ENCODE measurements at regions not wholly inside any gene's neighbourhood (a gene's known extent, or its start where the extent isn't known, plus 50 kb on each side); places are given as distances from the start of the nearest gene placed in this dataset.

DNA sequence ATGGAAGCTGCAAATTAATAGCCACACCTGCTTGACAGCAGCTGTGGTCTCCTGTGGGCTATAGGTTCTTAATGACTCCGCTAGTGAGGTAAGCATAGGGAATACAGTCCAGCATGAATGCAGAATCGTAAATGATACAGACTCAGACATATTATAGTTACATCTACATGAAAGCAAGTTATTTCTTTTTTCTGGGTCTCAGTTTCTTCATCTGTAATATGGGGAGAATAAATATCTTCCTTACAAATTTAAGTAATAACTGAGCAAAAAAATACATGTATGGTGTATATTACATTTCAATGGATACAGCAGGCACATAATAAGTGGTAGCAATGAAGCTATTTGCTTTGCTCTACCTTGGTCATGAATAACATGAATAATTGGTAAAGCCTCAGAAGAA is 245.9 kb upstream of the RHOBTB1 start:
- TF ChIP-seq POLR2A (IDR thresholded peaks at IDR 0.05; ENCODE audit: low read depth, low read length): no peak
- no peak for TF ChIP-seq TAF1 (IDR thresholded peaks at IDR 0.05; ENCODE audit: low read depth, low read length)
- TF ChIP-seq POLR2AphosphoS5 (IDR thresholded peaks at IDR 0.05; ENCODE audit: low read depth, low read length): no peak
- TF ChIP-seq PAX5 (IDR thresholded peaks at IDR 0.05; ENCODE audit: insufficient read depth, low read length, severe bottlenecking): no peak
